ENCODE measurements at regions not wholly inside any gene's neighbourhood (a gene's known extent, or its start where the extent isn't known, plus 50 kb on each side); places are given as distances from the start of the nearest gene placed in this dataset.

- no peak for DNase-seq
Observed at GRCh38 chr22:42330170-42330569, 59.7 kb upstream of the TCF20 start.

GRCh38 chr22:42329504-42329903, 59.1 kb upstream of the TCF20 start:
- DNase-seq: no peak

- DNase-seq: no peak
Observed at GRCh38 chr22:42328784-42329145, 58.3 kb upstream of the TCF20 start.

- DNase-seq: no peak
Observed at GRCh38 chr22:42328130-42328783, 57.8 kb upstream of the TCF20 start.

- no peak for DNase-seq
Observed at GRCh38 chr22:42327462-42328129, 57.1 kb upstream of the TCF20 start.

GRCh38 chr22:42326801-42327200, 56.3 kb upstream of the TCF20 start:
- no peak for DNase-seq

- no peak for DNase-seq
Observed at GRCh38 chr22:42326301-42326700, 55.8 kb upstream of the TCF20 start.

GRCh38 chr22:42324990-42325710, 54.7 kb upstream of the TCF20 start:
- no peak for DNase-seq

GRCh38 chr22:42324566-42324965, 54.1 kb upstream of the TCF20 start:
- no peak for DNase-seq

- DNase-seq: no peak
Observed at GRCh38 chr22:42323971-42324370, 53.5 kb upstream of the TCF20 start.

- no peak for DNase-seq
Observed at GRCh38 chr22:42322562-42322926, 52.1 kb upstream of the TCF20 start.

- peak; percentile 14 for DNase-seq
Observed at GRCh38 chr22:42321908-42322561, 51.6 kb upstream of the TCF20 start.

GRCh38 chr22:42320443-42321416, 50.3 kb upstream of the TCF20 start:
- DNase-seq: no peak
